ENCODE measurements at regions not wholly inside any gene's neighbourhood (a gene's known extent, or its start where the extent isn't known, plus 50 kb on each side); places are given as distances from the start of the nearest gene placed in this dataset.
A peak's percentile ranks its signal among the peaks of the same experiment; 100 is the strongest.

DNA sequence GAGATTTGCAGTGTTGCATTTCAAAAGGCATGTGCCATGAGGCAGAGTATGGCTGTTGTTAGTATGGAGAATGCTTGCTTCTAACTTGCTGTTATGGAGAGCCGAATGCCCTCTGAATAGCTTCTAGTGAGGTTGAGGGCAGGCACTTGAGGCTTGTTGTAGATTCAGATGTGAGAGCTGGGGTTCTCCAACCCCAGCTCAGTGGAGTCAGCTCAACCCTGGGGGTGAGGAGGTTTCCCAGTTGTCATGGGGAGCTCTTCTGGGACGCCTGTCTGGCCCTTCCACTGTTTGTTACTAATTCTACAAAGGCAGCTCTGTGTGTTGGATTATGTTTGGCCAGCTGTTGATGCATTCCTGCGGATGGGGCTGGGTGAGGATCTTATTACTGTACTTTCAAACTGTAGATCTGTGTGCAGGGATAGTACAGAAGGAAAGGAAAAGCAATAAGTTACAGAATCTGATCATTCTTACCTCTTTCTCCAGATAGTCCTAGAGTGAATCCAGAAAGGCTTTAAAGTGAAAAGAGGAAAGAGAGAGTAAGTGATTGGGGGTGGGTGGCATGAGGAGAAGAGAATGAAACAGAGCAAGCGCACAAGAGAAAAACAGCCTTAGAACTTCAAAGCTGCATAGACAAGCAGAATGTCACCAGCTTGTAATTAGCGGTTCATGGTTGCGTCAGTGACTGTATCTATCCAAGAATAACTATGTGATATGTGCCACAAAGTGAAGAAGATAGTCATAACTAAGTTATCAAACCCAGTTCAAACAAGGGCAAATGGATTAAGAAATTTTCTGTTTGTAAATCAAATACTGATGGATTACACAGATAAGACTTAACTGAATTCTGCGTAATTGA is 148.7 kb downstream of the PRL start:
- H2AFZ ChIP-seq (ENCODE audit: low read depth, low read length): no peak overlapping the region
- intact Hi-C loops (cut with micrococcal nuclease): loop anchor here (10.0 kb wide), 1 partner anchor 467 kb away; no protein-coding TSS in a partner anchor
- H3K79me2 ChIP-seq (ENCODE audit: control insufficient read depth, insufficient read depth, low read length): no peaks in the 10 kb centered on the region
- DNase-seq (ENCODE audit: low read depth, low spot score) (peak; percentile 84), FAIRE-seq (no peak)
- H3K9ac ChIP-seq (replicated peaks; ENCODE audit: extremely low read depth, insufficient read depth, low read length): peak overlapping the region; percentile 5
- H3K27ac ChIP-seq (ENCODE audit: insufficient read depth, low read depth, low read length): peak overlapping the region; percentile 5
- BruUV-seq (replicated peaks): no TSS peak
- H3K9me3 ChIP-seq (replicated peaks; ENCODE audit: control insufficient read depth, insufficient read depth, low read length): no peaks in the 10 kb centered on the region
- no peak for TF ChIP-seq POLR2AphosphoS5 (IDR thresholded peaks at IDR 0.05; ENCODE audit: insufficient read depth, low read depth, low read length)
- TF ChIP-seq EZH2 (IDR thresholded peaks at IDR 0.05; ENCODE audit: borderline replicate concordance, low read depth, low read length, severe bottlenecking): no peak
- TF ChIP-seq MYC (IDR thresholded peaks at IDR 0.05; ENCODE audit: low read depth, low read length): no peak
- TF ChIP-seq FOS (IDR thresholded peaks at IDR 0.05; ENCODE audit: borderline replicate concordance, insufficient read depth, low read length): no peak
- no peak for TF ChIP-seq MAX (IDR thresholded peaks at IDR 0.05; ENCODE audit: insufficient read depth, insufficient read length)
- TF ChIP-seq, protein P1, sequence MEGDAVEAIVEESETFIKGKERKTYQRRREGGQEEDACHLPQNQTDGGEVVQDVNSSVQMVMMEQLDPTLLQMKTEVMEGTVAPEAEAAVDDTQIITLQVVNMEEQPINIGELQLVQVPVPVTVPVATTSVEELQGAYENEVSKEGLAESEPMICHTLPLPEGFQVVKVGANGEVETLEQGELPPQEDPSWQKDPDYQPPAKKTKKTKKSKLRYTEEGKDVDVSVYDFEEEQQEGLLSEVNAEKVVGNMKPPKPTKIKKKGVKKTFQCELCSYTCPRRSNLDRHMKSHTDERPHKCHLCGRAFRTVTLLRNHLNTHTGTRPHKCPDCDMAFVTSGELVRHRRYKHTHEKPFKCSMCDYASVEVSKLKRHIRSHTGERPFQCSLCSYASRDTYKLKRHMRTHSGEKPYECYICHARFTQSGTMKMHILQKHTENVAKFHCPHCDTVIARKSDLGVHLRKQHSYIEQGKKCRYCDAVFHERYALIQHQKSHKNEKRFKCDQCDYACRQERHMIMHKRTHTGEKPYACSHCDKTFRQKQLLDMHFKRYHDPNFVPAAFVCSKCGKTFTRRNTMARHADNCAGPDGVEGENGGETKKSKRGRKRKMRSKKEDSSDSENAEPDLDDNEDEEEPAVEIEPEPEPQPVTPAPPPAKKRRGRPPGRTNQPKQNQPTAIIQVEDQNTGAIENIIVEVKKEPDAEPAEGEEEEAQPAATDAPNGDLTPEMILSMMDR (IDR thresholded peaks at IDR 0.05; ENCODE audit: extremely low read depth in 1 of 2, insufficient read depth in 1 of 2, low read depth in 1 of 2, low read length in 2 of 2): no peak
- TF ChIP-seq GATA2 (IDR thresholded peaks at IDR 0.05; ENCODE audit: insufficient read depth, insufficient read length, low read depth, low read length): no peak
- TF ChIP-seq POLR2A (IDR thresholded peaks at IDR 0.05; ENCODE audit: low read depth, low read length): no peak
- no peak for TF ChIP-seq JUN (IDR thresholded peaks at IDR 0.05; ENCODE audit: borderline replicate concordance, insufficient read depth, insufficient read length, low read depth)
- no peaks in the 10 kb centered on the region for H3K9me1 ChIP-seq (replicated peaks; ENCODE audit: control insufficient read depth, extremely low read depth, insufficient read depth, low read length)
- no peak overlapping the region for H3K4me2 ChIP-seq (ENCODE audit: insufficient read depth, low read length)
- no peaks in the 10 kb centered on the region for H4K20me1 ChIP-seq (replicated peaks; ENCODE audit: control insufficient read depth, extremely low read depth, insufficient read depth, low read length)
- no peak overlapping the region for H3K4me3 ChIP-seq (replicated peaks in 1 of 3; ENCODE audit: insufficient read depth in 1 of 3, low read depth in 1 of 3, low read length in 3 of 3)
- H3K36me3 ChIP-seq (ENCODE audit: control insufficient read depth in 2 of 2, extremely low read depth in 1 of 2, insufficient read depth in 2 of 2, low read length in 2 of 2): no peaks in the 10 kb centered on the region
- ChIA-PET POLR2A (interaction anchor here (0.7 to 2.1 kb wide), 2 partner anchors 323 to 554 kb away, joined by 3 to 15 read pairs; partner anchors contain the start of gene SOX4), CTCF (interaction anchor here (3.7 kb wide), 1 partner anchor 10 kb away, joined by 15 read pairs; no protein-coding TSS in a partner anchor)
- dilution Hi-C loops (cut with MboI; ENCODE audit: extremely low pct_ligation_motif_present, low sequenced_read_pairs): no loop called here
- H3K4me1 ChIP-seq (ENCODE audit: control insufficient read depth, extremely low read depth, insufficient read depth, low read length): peaks cover 17% of the 10 kb centered on the region
- H3K27me3 ChIP-seq (ENCODE audit: control insufficient read depth in 2 of 2, insufficient read depth in 2 of 2, low read length in 2 of 2): no peaks in the 10 kb centered on the region

Measured in endothelial cell of umbilical vein (primary cell).